ENCODE measurements at regions not wholly inside any gene's neighbourhood (a gene's known extent, or its start where the extent isn't known, plus 50 kb on each side); places are given as distances from the start of the nearest gene placed in this dataset.

- no peak for TF ChIP-seq CTCF (IDR thresholded peaks at IDR 0.05)
- TF ChIP-seq POLR2A (IDR thresholded peaks at IDR 0.05), result no peak
These were observed 171.8 kb upstream of the UBL3 start for GRCh38 chr13:30022256-30022655.

All from breast epithelium (tissue), 3 donors.